ENCODE measurements at regions not wholly inside any gene's neighbourhood (a gene's known extent, or its start where the extent isn't known, plus 50 kb on each side); places are given as distances from the start of the nearest gene placed in this dataset.

GRCh38 chr11:116510886-116511650 lies 261.7 kb downstream of the BUD13 start:
- TF ChIP-seq CTCF (IDR thresholded peaks at IDR 0.05): no peak
- Mint-ChIP-seq H3K27ac (no peak overlapping the region), H3K4me1 (no peaks in the 10 kb centered on the region), H3K9me3 (no peaks in the 10 kb centered on the region), H3K27me3 (ENCODE audit: low read depth in 2 of 2) (peaks cover 21 to 45% of the 10 kb centered on the region in 2 donors), H3K4me3 (no peak overlapping the region), H3K36me3 (no peaks in the 10 kb centered on the region)
- DNase-seq (no peak), ATAC-seq (no peak)
- Histone ChIP-seq H3K27me3 (ENCODE audit: control insufficient read depth, insufficient read depth, low read length) (no peaks in the 10 kb centered on the region), H3K9me3 (ENCODE audit: control insufficient read depth, insufficient read depth, low read length) (no peaks in the 10 kb centered on the region), H3K4me3 (ENCODE audit: low read length) (no peak overlapping the region), H3K4me1 (ENCODE audit: control insufficient read depth, insufficient read depth, low read length) (no peaks in the 10 kb centered on the region), H3K27ac (ENCODE audit: low read length) (no peak overlapping the region), H3K36me3 (ENCODE audit: control insufficient read depth, insufficient read depth, low read length) (no peaks in the 10 kb centered on the region)
- 61% methylated on average over 9 of the region's 10 CpGs for WGBS (ENCODE audit: insufficient coverage)
- intact Hi-C loops (cut with micrococcal nuclease): no loop called here

GRCh38 chr11:116510166-116510565 lies 262.6 kb downstream of the BUD13 start:
- DNase-seq (no peak), ATAC-seq (no peak)
- Mint-ChIP-seq H3K27me3 (ENCODE audit: low read depth in 2 of 2) (peaks cover 23 to 50% of the 10 kb centered on the region in 2 donors), H3K4me1 (no peaks in the 10 kb centered on the region), H3K36me3 (no peaks in the 10 kb centered on the region), H3K4me3 (no peak overlapping the region), H3K9me3 (no peaks in the 10 kb centered on the region), H3K27ac (no peak overlapping the region)
- no peak for TF ChIP-seq CTCF (IDR thresholded peaks at IDR 0.05)
- Histone ChIP-seq H3K27me3 (ENCODE audit: control insufficient read depth, insufficient read depth, low read length) (no peaks in the 10 kb centered on the region), H3K9me3 (ENCODE audit: control insufficient read depth, insufficient read depth, low read length) (no peaks in the 10 kb centered on the region), H3K27ac (ENCODE audit: low read length) (no peak overlapping the region), H3K4me1 (ENCODE audit: control insufficient read depth, insufficient read depth, low read length) (no peaks in the 10 kb centered on the region), H3K4me3 (ENCODE audit: low read length) (no peak overlapping the region), H3K36me3 (ENCODE audit: control insufficient read depth, insufficient read depth, low read length) (no peaks in the 10 kb centered on the region)
- WGBS (ENCODE audit: insufficient coverage): 70% methylated on average over 4 of the region's 4 CpGs
- intact Hi-C loops (cut with micrococcal nuclease): no loop called here

GRCh38 chr11:116509551-116509950 lies 263.2 kb downstream of the BUD13 start:
- no peaks in the 10 kb centered on the region for H3K9me3 ChIP-seq (ENCODE audit: control insufficient read depth, insufficient read depth, low read length)
- no peak overlapping the region for H3K27ac Mint-ChIP-seq
- no peak overlapping the region for H3K4me3 Mint-ChIP-seq
- H3K9me3 Mint-ChIP-seq: no peaks in the 10 kb centered on the region
- no peak for DNase-seq
- no peaks in the 10 kb centered on the region for H3K4me1 Mint-ChIP-seq
- intact Hi-C loops (cut with micrococcal nuclease): no loop called here
- no peaks in the 10 kb centered on the region for H3K4me1 ChIP-seq (ENCODE audit: control insufficient read depth, insufficient read depth, low read length)
- no peaks in the 10 kb centered on the region for H3K27me3 ChIP-seq (ENCODE audit: control insufficient read depth, insufficient read depth, low read length)
- H3K36me3 Mint-ChIP-seq: no peaks in the 10 kb centered on the region
- TF ChIP-seq CTCF (IDR thresholded peaks at IDR 0.05): no peak
- H3K27me3 Mint-ChIP-seq (ENCODE audit: low read depth in 2 of 2): peaks cover 25 to 54% of the 10 kb centered on the region in 2 donors
- H3K36me3 ChIP-seq (ENCODE audit: control insufficient read depth, insufficient read depth, low read length): no peaks in the 10 kb centered on the region
- 68% methylated on average over 3 of the region's 3 CpGs for WGBS (ENCODE audit: insufficient coverage)
- H3K4me3 ChIP-seq (ENCODE audit: low read length): no peak overlapping the region
- no peak overlapping the region for H3K27ac ChIP-seq (ENCODE audit: low read length)
- no peak for ATAC-seq
